ENCODE measurements at regions not wholly inside any gene's neighbourhood (a gene's known extent, or its start where the extent isn't known, plus 50 kb on each side); places are given as distances from the start of the nearest gene placed in this dataset.

- Histone ChIP-seq H3K27ac (ENCODE audit: low read depth in 2 of 2, low read length in 2 of 2) (no peak overlapping the region), H3K4me3 (ENCODE audit: low read length in 3 of 3) (no peak overlapping the region), H3K9ac (ENCODE audit: low read length in 3 of 3) (no peak overlapping the region), H3K9me3 (ENCODE audit: control insufficient read depth in 2 of 3, insufficient read depth in 1 of 3, low read length in 3 of 3) (peaks cover 0 to 3% (median 0%) of the 10 kb centered on the region in 3 donors), H3K27me3 (ENCODE audit: control insufficient read depth, insufficient read depth, low read length) (no peaks in the 10 kb centered on the region), H3K36me3 (ENCODE audit: control insufficient read depth in 2 of 3, insufficient read depth in 3 of 3, low read length in 3 of 3) (no peaks in the 10 kb centered on the region), H3K4me1 (ENCODE audit: control insufficient read depth in 2 of 3, insufficient read depth in 2 of 3, low read depth in 1 of 3, low read length in 3 of 3) (no peaks in the 10 kb centered on the region)
- no peak for DNase-seq
- FAIRE-seq: no peak
- intact Hi-C loops (cut with DNase I): no loop called here
- TF ChIP-seq CTCF (IDR thresholded peaks at IDR 0.05; ENCODE audit: borderline replicate concordance, extremely low read depth, insufficient read depth): no peak
These were observed 211.7 kb downstream of the ANKRD60 start for GRCh38 chr20:58016779-58017178.

- no peak overlapping the region for H3K27ac ChIP-seq (ENCODE audit: low read depth in 2 of 2, low read length in 2 of 2)
- H3K9ac ChIP-seq (ENCODE audit: low read length in 3 of 3): no peak overlapping the region
These were observed 213.7 kb downstream of the ANKRD60 start for GRCh38 chr20:58014628-58015315.

GRCh38 chr20:58012731-58013510 is 215.5 kb downstream of the ANKRD60 start:
- H3K27me3 ChIP-seq (ENCODE audit: control insufficient read depth, insufficient read depth, low read length): no peaks in the 10 kb centered on the region
- no peak overlapping the region for H3K9ac ChIP-seq (ENCODE audit: low read length in 3 of 3)
- no peak for TF ChIP-seq CTCF (IDR thresholded peaks at IDR 0.05; ENCODE audit: borderline replicate concordance, extremely low read depth, insufficient read depth)
- H3K27ac ChIP-seq (ENCODE audit: low read depth in 2 of 2, low read length in 2 of 2): no peak overlapping the region
- H3K4me3 ChIP-seq (ENCODE audit: low read length in 3 of 3): no peak overlapping the region
- intact Hi-C loops (cut with DNase I): no loop called here
- H3K36me3 ChIP-seq (ENCODE audit: control insufficient read depth in 2 of 3, insufficient read depth in 3 of 3, low read length in 3 of 3): no peaks in the 10 kb centered on the region
- no peaks in the 10 kb centered on the region for H3K4me1 ChIP-seq (ENCODE audit: control insufficient read depth in 2 of 3, insufficient read depth in 2 of 3, low read depth in 1 of 3, low read length in 3 of 3)
- H3K9me3 ChIP-seq (ENCODE audit: control insufficient read depth in 2 of 3, insufficient read depth in 1 of 3, low read length in 3 of 3): peaks cover 0 to 3% (median 0%) of the 10 kb centered on the region in 3 donors
- no peak for DNase-seq
- FAIRE-seq: no peak

More at GRCh38 chr20:58014628-58015315, 213.7 kb downstream of the ANKRD60 start:
- DNase-seq (peak in 3 of 5 donors; percentile 24 to 74 (median 64)), FAIRE-seq (no peak)
- TF ChIP-seq CTCF (IDR thresholded peaks at IDR 0.05; ENCODE audit: borderline replicate concordance, extremely low read depth, insufficient read depth): no peak
- H3K4me3 ChIP-seq (ENCODE audit: low read length in 3 of 3): no peak overlapping the region
- H3K4me1 ChIP-seq (ENCODE audit: control insufficient read depth in 2 of 3, insufficient read depth in 2 of 3, low read depth in 1 of 3, low read length in 3 of 3): no peaks in the 10 kb centered on the region
- H3K36me3 ChIP-seq (ENCODE audit: control insufficient read depth in 2 of 3, insufficient read depth in 3 of 3, low read length in 3 of 3): no peaks in the 10 kb centered on the region
- peaks cover 0 to 3% (median 0%) of the 10 kb centered on the region in 3 donors for H3K9me3 ChIP-seq (ENCODE audit: control insufficient read depth in 2 of 3, insufficient read depth in 1 of 3, low read length in 3 of 3)
- intact Hi-C loops (cut with DNase I): no loop called here
- no peaks in the 10 kb centered on the region for H3K27me3 ChIP-seq (ENCODE audit: control insufficient read depth, insufficient read depth, low read length)

All from kidney (tissue), 13 donors.